ENCODE measurements at regions not wholly inside any gene's neighbourhood (a gene's known extent, or its start where the extent isn't known, plus 50 kb on each side); places are given as distances from the start of the nearest gene placed in this dataset.

DNA sequence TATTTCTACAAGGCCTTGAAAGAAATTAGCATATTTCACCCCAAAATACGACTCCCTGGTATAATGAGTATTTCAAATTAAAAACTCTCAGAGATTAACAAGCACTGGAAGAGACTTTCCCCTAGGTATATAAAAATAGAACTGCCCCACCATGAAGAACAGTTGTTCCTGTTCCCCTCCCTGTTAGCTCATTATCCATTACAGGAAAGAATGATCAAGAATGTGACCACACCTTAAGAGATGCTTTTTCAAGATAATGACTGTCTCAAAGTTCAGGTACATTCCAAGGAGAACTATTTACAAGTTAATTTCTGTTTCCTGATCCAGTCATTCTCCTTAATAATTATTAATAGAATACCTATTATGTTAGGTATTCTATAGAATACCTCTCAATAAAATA lies 1220.6 kb upstream of the CDH2 start:
- FAIRE-seq: no peak
- CTCF ChIA-PET (ENCODE audit: partially characterized antibody): interaction anchor here (1.1 kb wide), 1 partner anchor 592 kb away, joined by 3 read pairs; no protein-coding TSS in a partner anchor
- no peak overlapping the region for H2BK12ac ChIP-seq (ENCODE audit: low read depth, low read length)

More for the DNA sequence above, 1220.6 kb upstream of the CDH2 start:
- Histone ChIP-seq H2BK20ac (ENCODE audit: low read length) (no peak overlapping the region), H3K4ac (replicated peaks; ENCODE audit: insufficient read length, low read depth, low read length) (no peak overlapping the region), H2AFZ (ENCODE audit: low read length) (no peak overlapping the region), H3K27me3 (replicated peaks in 1 of 4; ENCODE audit: control insufficient read depth in 3 of 4, extremely low read depth in 1 of 4, insufficient read depth in 3 of 4, low read length in 3 of 4) (no peaks in the 10 kb centered on the region), H4K20me1 (replicated peaks in 1 of 2; ENCODE audit: control insufficient read depth in 1 of 2, insufficient read depth in 2 of 2, low read length in 2 of 2) (no peaks in the 10 kb centered on the region), H3K4me2 (ENCODE audit: insufficient read depth in 1 of 2, low read depth in 2 of 2, low read length in 2 of 2) (no peak overlapping the region), H3K56ac (replicated peaks; ENCODE audit: insufficient read length, low read depth, low read length) (no peak overlapping the region), H3K4me1 (replicated peaks in 1 of 4; ENCODE audit: control insufficient read depth in 3 of 4, insufficient read depth in 4 of 4, low read length in 3 of 4) (no peaks in the 10 kb centered on the region), H2BK15ac (ENCODE audit: low read length) (no peak overlapping the region), H2BK5ac (ENCODE audit: low read depth, low read length) (no peak overlapping the region), H3K36me3 (ENCODE audit: control insufficient read depth in 2 of 4, insufficient read depth in 4 of 4, low read length in 3 of 4) (no peaks in the 10 kb centered on the region), H2AK5ac (ENCODE audit: low read depth, low read length) (no peak overlapping the region), H3K23ac (ENCODE audit: insufficient read length) (no peak overlapping the region), H4K8ac (ENCODE audit: extremely low read depth, insufficient read depth, low read length) (no peak overlapping the region), H3K9ac (replicated peaks in 1 of 4; ENCODE audit: extremely low read depth in 1 of 4, low read depth in 3 of 4, low read length in 3 of 4) (no peak overlapping the region), H3K9me3 (ENCODE audit: insufficient read depth in 2 of 2, low read depth in 1 of 2, low read length in 1 of 2) (no peaks in the 10 kb centered on the region), H3K18ac (ENCODE audit: extremely low read depth, low read length) (no peak overlapping the region), H3K79me2 (ENCODE audit: control insufficient read depth in 1 of 2, insufficient read depth in 2 of 2, low read length in 2 of 2) (no peaks in the 10 kb centered on the region), H4K91ac (replicated peaks; ENCODE audit: insufficient read length, low read length) (no peak overlapping the region), H2BK120ac (replicated peaks; ENCODE audit: low read depth, low read length) (no peak overlapping the region), H3K14ac (ENCODE audit: insufficient read length) (no peak overlapping the region), H3K4me3 (ENCODE audit: extremely low read depth in 1 of 4, insufficient read depth in 2 of 4, low read depth in 3 of 4, low read length in 4 of 4) (no peak overlapping the region), H3K79me1 (ENCODE audit: low read depth, low read length) (no peaks in the 10 kb centered on the region), H3K27ac (ENCODE audit: low read depth, low read length) (no peak overlapping the region), H4K5ac (ENCODE audit: insufficient read length, low read depth, low read length) (no peak overlapping the region), H3K23me2 (ENCODE audit: low read depth, low read length) (no peaks in the 10 kb centered on the region)
- DNase-seq (ENCODE audit: low read depth in 1 of 2, low spot score in 2 of 2): no peak
- POLR2A ChIA-PET (ENCODE audit: partially characterized antibody): no interaction called here
- WGBS, 2 experiments (ENCODE audit: extremely low coverage in 1 of 2, insufficient coverage in 1 of 2, insufficient read length in 1 of 2, insufficient replicate concordance in 2 of 2, low coverage in 1 of 2, low lambda C conversion rate in 2 of 2, missing lambda C conversion rate in 1 of 2): 95% methylated on average over 1 of the region's 1 CpG; no CpG with 5 or more reads in 1 of the 2 experiments
- TF ChIP-seq CBX8 (IDR thresholded peaks at IDR 0.05; ENCODE audit: borderline replicate concordance, low read depth, low read length): no peak
- TF ChIP-seq GABPA (IDR thresholded peaks at IDR 0.05; ENCODE audit: borderline replicate concordance, insufficient read depth, low read length): no peak
